ENCODE measurements at regions not wholly inside any gene's neighbourhood (a gene's known extent, or its start where the extent isn't known, plus 50 kb on each side); places are given as distances from the start of the nearest gene placed in this dataset.

GRCh38 chr13:34553376-34553775 lies 388.7 kb upstream of the NBEA start:
- no peak for DNase-seq

GRCh38 chr13:34555988-34556387 lies 386.1 kb upstream of the NBEA start:
- DNase-seq, result no peak

- no peak for DNase-seq
Measured at GRCh38 chr13:34561033-34561432, 381.0 kb upstream of the NBEA start.

GRCh38 chr13:34567597-34567996 lies 374.5 kb upstream of the NBEA start:
- no peak for DNase-seq

- no peak for DNase-seq
Measured at GRCh38 chr13:34570698-34571353, 371.2 kb upstream of the NBEA start.

- DNase-seq, result no peak
Measured at GRCh38 chr13:34571716-34572115, 370.4 kb upstream of the NBEA start.

- no peak for DNase-seq
Measured at GRCh38 chr13:34577051-34577450, 365.0 kb upstream of the NBEA start.

GRCh38 chr13:34578471-34578870 lies 363.6 kb upstream of the NBEA start:
- no peak for DNase-seq

GRCh38 chr13:34578917-34579316 lies 363.2 kb upstream of the NBEA start:
- DNase-seq, result no peak

GRCh38 chr13:34583181-34583580 lies 358.9 kb upstream of the NBEA start:
- DNase-seq, result no peak

GRCh38 chr13:34587576-34587975 lies 354.5 kb upstream of the NBEA start:
- DNase-seq, result no peak

GRCh38 chr13:34588362-34588761 lies 353.7 kb upstream of the NBEA start:
- no peak for DNase-seq

GRCh38 chr13:34589581-34589980 lies 352.5 kb upstream of the NBEA start:
- DNase-seq, result no peak

GRCh38 chr13:34591129-34591528 lies 350.9 kb upstream of the NBEA start:
- DNase-seq, result no peak

- DNase-seq, result no peak
Measured at GRCh38 chr13:34591900-34592529, 350.1 kb upstream of the NBEA start.

GRCh38 chr13:34593658-34594057 lies 348.4 kb upstream of the NBEA start:
- no peak for DNase-seq

- no peak for DNase-seq
Measured at GRCh38 chr13:34594507-34594906, 347.6 kb upstream of the NBEA start.

GRCh38 chr13:34608331-34608730 lies 333.7 kb upstream of the NBEA start:
- DNase-seq, result no peak

- peak; percentile 45 for DNase-seq
Measured at GRCh38 chr13:34611671-34612070, 330.4 kb upstream of the NBEA start.

GRCh38 chr13:34617473-34618083 lies 324.5 kb upstream of the NBEA start:
- DNase-seq, result no peak

- no peak for DNase-seq
Measured at GRCh38 chr13:34618654-34619053, 323.4 kb upstream of the NBEA start.

- DNase-seq, result no peak
Measured at GRCh38 chr13:34619326-34619725, 322.7 kb upstream of the NBEA start.

GRCh38 chr13:34620074-34620850 lies 321.8 kb upstream of the NBEA start:
- no peak for DNase-seq

All from renal pelvis (tissue), 1 donor.